ENCODE measurements at regions not wholly inside any gene's neighbourhood (a gene's known extent, or its start where the extent isn't known, plus 50 kb on each side); places are given as distances from the start of the nearest gene placed in this dataset.

DNA sequence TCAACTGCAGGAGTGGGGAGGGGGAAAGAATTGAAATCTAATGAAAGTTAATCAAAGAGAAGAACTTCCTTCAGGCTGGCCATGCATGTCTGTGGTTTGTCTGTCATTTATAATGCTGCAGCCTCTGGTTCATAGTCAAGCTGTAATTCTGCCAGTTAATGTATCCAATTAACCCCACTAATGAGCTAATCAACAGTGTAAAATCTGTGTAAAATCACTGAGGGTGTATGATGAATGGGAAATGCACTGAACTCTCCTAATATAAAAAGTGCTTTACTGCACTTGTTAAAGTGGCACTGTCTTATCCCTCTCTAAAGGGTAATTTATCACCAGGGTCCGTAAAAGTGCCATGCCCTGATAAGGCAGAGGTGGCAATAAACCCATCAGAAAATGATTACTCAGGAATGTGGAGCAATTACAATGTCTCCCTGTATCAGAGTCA, 798.1 kb downstream of the PDHA2 start:
- POLR2A ChIA-PET: interaction anchor here (0.5 kb wide), 1 partner anchor 1140 kb away, joined by 3 read pairs; no protein-coding TSS in a partner anchor
- no peak overlapping the region for H3K4me3 Mint-ChIP-seq
- no peak overlapping the region for H3K27ac Mint-ChIP-seq
- H3K9me3 Mint-ChIP-seq: peaks cover 0 to 16% (median 2%) of the 10 kb centered on the region in 9 donors
- ATAC-seq: no peak
- H3K4me1 Mint-ChIP-seq: no peaks in the 10 kb centered on the region
- no peaks in the 10 kb centered on the region for H3K36me3 Mint-ChIP-seq
- no peak for DNase-seq
- no peaks in the 10 kb centered on the region for H3K27me3 Mint-ChIP-seq

DNA sequence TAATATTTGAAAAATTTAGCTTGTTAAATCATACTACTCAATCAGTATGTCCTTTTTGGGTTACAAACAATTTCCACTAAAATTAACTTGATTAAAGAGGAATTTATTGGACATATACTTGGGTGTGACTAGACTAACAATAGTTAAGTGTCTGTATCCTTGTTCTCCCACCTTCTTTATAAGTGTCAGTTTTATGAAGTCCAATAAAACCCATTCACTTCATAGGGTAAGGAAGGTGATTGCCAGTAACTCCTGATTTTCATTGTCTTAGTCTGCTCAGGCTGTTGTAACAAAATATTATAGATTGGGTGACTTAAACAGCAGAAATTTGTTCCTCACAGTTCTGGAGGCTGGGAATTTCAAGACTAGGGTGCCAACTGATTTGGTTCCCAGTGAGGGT, 800.0 kb downstream of the PDHA2 start:
- ATAC-seq (no peak), DNase-seq (no peak)
- no peaks in the 10 kb centered on the region for H3K36me3 Mint-ChIP-seq
- POLR2A ChIA-PET: no interaction called here
- H3K4me3 Mint-ChIP-seq: no peak overlapping the region
- H3K4me1 Mint-ChIP-seq: no peaks in the 10 kb centered on the region
- peaks cover 0 to 19% (median 2%) of the 10 kb centered on the region in 9 donors for H3K9me3 Mint-ChIP-seq
- no peaks in the 10 kb centered on the region for H3K27me3 Mint-ChIP-seq
- H3K27ac Mint-ChIP-seq: no peak overlapping the region

DNA sequence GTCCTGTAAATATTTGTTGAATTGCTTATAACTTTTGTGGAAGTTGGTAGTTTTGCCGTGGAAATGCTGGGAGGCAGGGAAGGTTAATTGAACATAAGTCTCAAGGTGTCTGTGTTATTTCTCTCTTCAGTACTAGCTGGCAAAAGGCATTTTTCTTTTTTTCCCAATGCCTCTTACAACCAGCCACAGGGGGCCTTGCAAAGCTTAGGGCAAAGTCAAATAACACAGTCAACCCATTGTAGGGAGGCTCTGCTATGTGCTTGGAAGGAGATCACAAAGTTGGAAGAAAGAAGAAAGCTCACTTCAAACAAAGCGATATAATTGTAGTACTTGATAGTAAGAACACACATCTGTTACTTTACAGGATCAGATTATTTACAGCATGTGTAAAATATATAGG, 802.6 kb downstream of the PDHA2 start:
- ATAC-seq: no peak
- Mint-ChIP-seq H3K4me3 (no peak overlapping the region), H3K27me3 (no peaks in the 10 kb centered on the region), H3K9me3 (peaks cover 0 to 24% (median 2%) of the 10 kb centered on the region in 9 donors), H3K4me1 (no peaks in the 10 kb centered on the region), H3K36me3 (no peaks in the 10 kb centered on the region), H3K27ac (no peak overlapping the region)
- POLR2A ChIA-PET: no interaction called here
- no peak for DNase-seq

DNA sequence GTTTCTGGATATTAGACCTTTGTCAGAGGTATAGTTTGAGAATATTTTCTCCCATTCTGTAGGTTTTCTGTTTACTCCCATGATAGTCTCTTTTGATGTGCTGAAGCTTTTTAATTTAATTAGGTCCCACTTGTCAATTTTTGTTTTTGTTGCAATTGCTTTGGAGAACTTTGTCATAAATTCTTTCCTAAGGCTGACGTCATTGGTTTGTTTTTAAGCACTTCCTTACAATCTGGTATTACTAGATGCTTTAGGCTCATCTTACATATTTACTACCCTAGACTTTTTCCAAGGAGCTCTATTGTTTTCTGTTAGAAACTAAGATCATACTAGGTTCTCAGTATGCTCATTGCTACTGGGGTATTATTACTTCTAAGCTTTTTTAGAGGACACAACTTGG, 806.3 kb downstream of the PDHA2 start:
- H3K27ac Mint-ChIP-seq: no peak overlapping the region
- H3K27me3 Mint-ChIP-seq: no peaks in the 10 kb centered on the region
- no peaks in the 10 kb centered on the region for H3K36me3 Mint-ChIP-seq
- H3K9me3 Mint-ChIP-seq: peaks cover 0 to 19% (median 2%) of the 10 kb centered on the region in 9 donors
- no peaks in the 10 kb centered on the region for H3K4me1 Mint-ChIP-seq
- H3K4me3 Mint-ChIP-seq: no peak overlapping the region
- DNase-seq: no peak
- POLR2A ChIA-PET: no interaction called here
- ATAC-seq: no peak

DNA sequence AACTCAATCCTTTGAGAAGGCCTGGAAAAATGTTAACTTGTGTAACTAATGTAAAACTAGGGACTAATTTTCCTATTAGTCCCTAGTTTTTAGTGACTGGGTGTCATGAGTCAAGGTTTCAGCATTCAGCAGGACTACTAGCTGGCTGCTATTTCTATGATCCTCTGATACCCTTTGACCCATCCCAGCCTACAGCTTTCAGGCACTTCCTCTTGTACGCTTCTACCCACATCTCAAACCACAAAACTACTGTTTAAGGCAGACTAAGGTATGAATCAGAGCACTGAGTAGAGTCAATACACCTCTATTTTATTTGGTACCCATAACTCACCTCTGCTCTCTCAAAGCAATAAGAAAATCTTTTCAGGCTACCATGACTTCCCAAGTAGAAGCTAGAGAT, 809.6 kb downstream of the PDHA2 start:
- DNase-seq (no peak), ATAC-seq (no peak)
- POLR2A ChIA-PET: no interaction called here
- Mint-ChIP-seq H3K4me3 (no peak overlapping the region), H3K36me3 (no peaks in the 10 kb centered on the region), H3K27me3 (no peaks in the 10 kb centered on the region), H3K27ac (no peak overlapping the region), H3K4me1 (no peaks in the 10 kb centered on the region), H3K9me3 (peaks cover 0 to 17% (median 3%) of the 10 kb centered on the region in 9 donors)

DNA sequence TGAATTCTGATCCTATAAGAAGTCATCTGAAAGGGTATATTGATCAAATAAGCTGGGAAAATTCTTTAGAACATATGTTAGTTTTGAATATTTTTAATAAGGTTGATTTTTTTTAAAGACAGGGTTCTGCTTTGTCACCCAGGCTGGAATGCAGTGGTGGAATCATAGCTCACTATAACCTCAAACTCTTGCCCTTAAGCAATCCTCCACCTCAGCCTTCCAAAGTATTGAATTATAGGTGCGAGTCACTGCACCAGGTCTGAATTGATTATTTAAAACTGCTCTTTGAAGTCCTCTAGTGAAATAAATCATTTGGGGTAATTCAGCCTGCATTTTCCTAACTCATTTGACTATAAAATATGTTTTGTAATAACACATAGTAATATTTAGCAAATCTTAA, 812.3 kb downstream of the PDHA2 start:
- peaks cover 0 to 5% (median 2%) of the 10 kb centered on the region in 9 donors for H3K9me3 Mint-ChIP-seq
- POLR2A ChIA-PET: no interaction called here
- no peak for ATAC-seq
- no peak for DNase-seq
- H3K27me3 Mint-ChIP-seq: no peaks in the 10 kb centered on the region
- no peaks in the 10 kb centered on the region for H3K36me3 Mint-ChIP-seq
- H3K27ac Mint-ChIP-seq: no peak overlapping the region
- H3K4me1 Mint-ChIP-seq: no peaks in the 10 kb centered on the region
- no peak overlapping the region for H3K4me3 Mint-ChIP-seq

DNA sequence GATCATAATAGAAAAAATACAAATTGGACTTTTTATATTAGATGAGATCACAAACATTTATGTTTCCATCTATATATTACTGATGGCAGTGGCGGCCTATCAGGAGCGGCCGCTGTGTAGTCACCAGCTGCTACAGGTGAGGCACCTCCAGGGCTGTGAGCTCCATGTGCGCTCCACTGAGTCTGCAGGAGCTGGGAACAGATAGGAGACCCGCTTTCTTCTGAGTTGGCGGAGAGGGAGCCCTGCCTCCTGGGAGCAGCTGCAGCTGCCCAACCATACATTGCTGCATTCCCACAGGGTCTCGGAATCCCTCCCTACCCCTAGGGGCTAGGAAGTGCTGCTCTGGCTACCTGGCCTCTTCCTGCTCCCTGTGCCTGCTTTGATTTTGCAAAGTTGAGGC, 812.9 kb downstream of the PDHA2 start:
- Mint-ChIP-seq H3K9me3 (peaks cover 0 to 3% (median 0%) of the 10 kb centered on the region in 9 donors), H3K36me3 (no peaks in the 10 kb centered on the region), H3K27ac (no peak overlapping the region), H3K4me3 (no peak overlapping the region), H3K4me1 (no peaks in the 10 kb centered on the region), H3K27me3 (no peaks in the 10 kb centered on the region)
- POLR2A ChIA-PET: no interaction called here
- no peak for DNase-seq
- no peak for ATAC-seq

DNA sequence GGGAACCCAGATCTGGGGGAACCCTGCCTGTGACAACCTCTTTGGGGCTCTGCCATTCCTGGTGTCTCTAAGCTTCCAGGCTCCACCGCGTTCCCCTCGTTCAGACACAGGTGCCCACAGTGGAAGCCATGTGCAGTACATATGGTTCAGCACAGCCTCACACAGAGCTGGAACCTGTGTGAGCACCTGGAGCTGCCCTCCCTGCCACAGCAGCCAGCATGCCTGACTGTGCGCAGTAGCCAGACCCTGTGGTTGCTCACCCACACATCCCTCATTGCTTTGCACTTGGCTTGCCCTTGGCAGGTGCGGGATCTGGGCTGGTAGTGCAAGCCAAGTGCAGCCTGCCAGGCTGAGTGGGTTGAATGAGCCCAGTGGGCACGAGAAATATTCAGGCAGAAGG, 814.2 kb downstream of the PDHA2 start:
- no peaks in the 10 kb centered on the region for H3K36me3 Mint-ChIP-seq
- H3K27ac Mint-ChIP-seq: no peak overlapping the region

DNA sequence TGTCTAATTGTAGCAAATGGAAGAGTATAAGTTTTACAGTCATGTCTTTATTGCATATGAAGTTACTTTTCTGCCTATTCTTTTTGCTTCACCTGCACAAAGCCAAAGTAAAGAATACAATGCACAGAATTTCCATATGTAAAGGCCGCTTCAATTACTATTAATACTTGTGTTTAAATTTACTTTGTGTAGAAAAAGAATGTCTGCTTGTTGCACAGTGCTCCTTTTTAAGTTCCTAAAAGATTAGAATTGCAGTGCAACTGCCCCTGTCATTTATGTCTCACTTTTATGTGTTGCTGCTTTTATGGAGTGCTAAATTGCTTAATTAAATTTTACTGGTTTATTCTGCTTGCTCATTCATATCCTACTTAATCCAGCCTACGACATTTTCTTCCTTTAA, 830.5 kb downstream of the PDHA2 start:
- Mint-ChIP-seq H3K9me3 (peaks cover 0 to 18% (median 10%) of the 10 kb centered on the region in 9 donors), H3K27ac (no peak overlapping the region), H3K4me3 (no peak overlapping the region), H3K4me1 (no peaks in the 10 kb centered on the region), H3K27me3 (no peaks in the 10 kb centered on the region), H3K36me3 (no peaks in the 10 kb centered on the region)
- no peak for DNase-seq
- no peak for ATAC-seq
- POLR2A ChIA-PET: no interaction called here

More for the DNA sequence above, 814.2 kb downstream of the PDHA2 start:
- POLR2A ChIA-PET: no interaction called here
- ATAC-seq (no peak), DNase-seq (no peak)
- H3K27me3 Mint-ChIP-seq: no peaks in the 10 kb centered on the region
- H3K4me1 Mint-ChIP-seq: no peaks in the 10 kb centered on the region
- H3K4me3 Mint-ChIP-seq: no peak overlapping the region
- peaks cover 0 to 4% (median 0%) of the 10 kb centered on the region in 9 donors for H3K9me3 Mint-ChIP-seq

DNA sequence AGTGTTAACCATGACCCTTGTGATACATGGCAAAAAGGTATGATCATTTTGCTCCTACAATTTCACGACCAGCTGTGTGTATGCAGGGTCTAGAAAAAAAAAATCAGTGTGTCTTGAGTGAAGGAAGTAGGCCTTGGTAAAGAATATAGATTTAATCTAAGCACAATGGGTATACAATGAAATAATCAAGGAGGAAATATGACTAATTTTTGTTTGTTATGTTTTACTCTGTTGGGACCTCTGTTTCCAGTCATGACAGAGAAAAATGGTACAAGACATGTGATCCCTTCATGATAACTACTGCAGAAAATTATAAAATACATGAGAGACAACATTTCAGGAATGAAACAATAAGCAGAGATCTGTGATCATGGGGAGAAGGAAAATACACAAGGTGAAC, 835.5 kb downstream of the PDHA2 start:
- Mint-ChIP-seq H3K27ac (no peak overlapping the region), H3K9me3 (peaks cover 0 to 20% (median 7%) of the 10 kb centered on the region in 9 donors), H3K36me3 (peaks cover 0 to 1% (median 0%) of the 10 kb centered on the region in 3 donors), H3K27me3 (no peaks in the 10 kb centered on the region), H3K4me1 (no peaks in the 10 kb centered on the region), H3K4me3 (no peak overlapping the region)
- no peak for ATAC-seq
- POLR2A ChIA-PET: no interaction called here
- DNase-seq: no peak

DNA sequence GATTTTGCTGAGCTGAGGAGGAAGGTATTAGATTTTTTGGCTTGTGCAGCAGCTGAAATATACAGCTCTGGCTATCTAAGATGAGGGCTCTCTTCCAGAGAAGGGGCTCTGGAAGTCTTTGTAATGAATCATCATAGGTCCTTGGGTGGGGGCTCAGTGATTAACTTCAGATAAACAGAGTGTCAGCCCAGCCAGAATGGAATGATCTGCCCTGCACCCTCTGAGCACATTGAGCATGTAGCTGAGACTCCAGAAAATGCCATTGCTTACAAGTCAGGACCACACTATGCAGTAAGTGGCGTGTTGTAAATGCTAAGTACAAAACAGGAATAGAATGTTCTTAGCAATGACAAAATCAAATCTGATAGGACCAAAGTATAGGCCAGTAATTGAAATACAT, 836.0 kb downstream of the PDHA2 start:
- peaks cover 0 to 1% (median 0%) of the 10 kb centered on the region in 3 donors for H3K36me3 Mint-ChIP-seq
- H3K4me1 Mint-ChIP-seq: no peaks in the 10 kb centered on the region
- H3K9me3 Mint-ChIP-seq: peaks cover 0 to 20% (median 7%) of the 10 kb centered on the region in 9 donors

DNA sequence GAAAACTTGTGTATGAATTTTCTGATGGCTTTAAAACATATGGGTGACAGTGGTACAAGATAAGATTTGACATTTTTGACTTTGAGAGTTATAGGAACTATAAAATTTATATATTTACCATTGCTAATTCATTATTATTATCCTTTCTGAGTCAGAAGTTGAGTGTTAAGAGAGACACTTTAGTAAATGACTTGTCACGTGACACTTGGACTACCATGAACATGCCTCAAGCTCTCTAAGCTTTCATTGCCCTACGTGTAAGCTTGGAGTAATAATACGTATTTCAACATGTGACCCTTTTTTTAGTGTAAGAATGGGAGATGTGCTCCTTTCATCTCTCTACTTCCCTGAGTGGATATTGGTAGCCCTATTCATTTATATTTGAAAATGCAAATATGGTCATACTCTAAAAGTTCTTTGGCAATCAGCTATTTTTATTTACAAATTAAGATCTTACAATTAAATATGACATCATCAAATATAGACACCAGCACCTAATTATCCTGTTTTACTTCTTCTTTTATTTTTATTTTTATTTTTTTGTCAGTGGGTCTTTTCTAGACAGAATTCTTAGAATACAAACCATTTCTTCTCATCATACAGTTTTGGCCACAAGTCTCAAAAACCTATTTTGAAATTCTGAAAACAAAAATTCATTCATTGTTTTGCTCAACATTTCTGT, 837.0 kb downstream of the PDHA2 start:
- H3K36me3 Mint-ChIP-seq: peaks cover 0 to 1% (median 0%) of the 10 kb centered on the region in 3 donors
- POLR2A ChIA-PET: no interaction called here
- no peaks in the 10 kb centered on the region for H3K27me3 Mint-ChIP-seq
- peaks cover 0 to 16% (median 7%) of the 10 kb centered on the region in 9 donors for H3K9me3 Mint-ChIP-seq
- ATAC-seq (no peak), DNase-seq (no peak)
- H3K4me1 Mint-ChIP-seq: no peaks in the 10 kb centered on the region
- H3K27ac Mint-ChIP-seq: no peak overlapping the region
- H3K4me3 Mint-ChIP-seq: no peak overlapping the region

More for the DNA sequence above, 836.0 kb downstream of the PDHA2 start:
- no peak for ATAC-seq
- no peaks in the 10 kb centered on the region for H3K27me3 Mint-ChIP-seq
- POLR2A ChIA-PET: no interaction called here
- H3K4me3 Mint-ChIP-seq: no peak overlapping the region
- no peak for DNase-seq
- no peak overlapping the region for H3K27ac Mint-ChIP-seq

DNA sequence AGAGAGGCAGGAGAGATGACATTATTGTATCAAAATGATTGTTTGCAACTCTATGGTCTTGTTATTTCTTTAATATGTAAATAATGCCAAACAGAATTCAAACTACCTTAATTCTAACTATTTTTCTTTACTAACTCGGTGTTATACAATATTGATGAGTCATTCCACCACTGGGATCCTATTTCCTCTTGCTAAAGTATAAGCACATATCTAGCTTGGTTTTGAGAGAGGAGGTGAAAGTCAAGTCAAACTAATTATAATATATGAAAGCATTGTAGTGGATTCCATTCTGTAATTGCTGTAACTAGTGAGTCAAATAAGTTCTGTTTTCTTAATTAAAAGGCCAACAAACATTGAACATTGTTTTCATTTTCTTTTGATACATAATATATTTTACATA, 837.6 kb downstream of the PDHA2 start:
- no peak for DNase-seq
- Mint-ChIP-seq H3K36me3 (peaks cover 0 to 1% (median 0%) of the 10 kb centered on the region in 3 donors), H3K27ac (no peak overlapping the region), H3K4me3 (no peak overlapping the region), H3K9me3 (peaks cover 0 to 16% (median 7%) of the 10 kb centered on the region in 9 donors), H3K27me3 (no peaks in the 10 kb centered on the region), H3K4me1 (no peaks in the 10 kb centered on the region)
- no peak for ATAC-seq
- POLR2A ChIA-PET: no interaction called here

DNA sequence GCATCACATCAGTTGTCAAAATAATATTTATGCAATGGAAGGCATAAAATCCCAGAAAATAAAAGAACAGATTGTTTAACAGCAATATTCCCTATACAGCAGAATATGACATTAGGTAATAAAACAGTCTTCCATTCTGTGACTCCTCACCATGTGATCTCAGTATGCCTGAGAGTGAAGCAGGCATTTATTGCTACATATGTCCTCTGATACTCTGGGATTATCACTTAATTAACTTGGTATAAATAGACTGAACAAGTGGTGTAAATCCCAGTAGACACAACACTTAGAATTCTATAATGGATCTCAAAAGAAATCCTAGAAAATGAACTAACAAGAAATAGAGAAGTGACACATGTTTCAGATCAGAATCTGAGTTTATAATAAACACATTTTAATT, 841.3 kb downstream of the PDHA2 start:
- no peak overlapping the region for H3K27ac Mint-ChIP-seq
- no peaks in the 10 kb centered on the region for H3K4me1 Mint-ChIP-seq
- ATAC-seq (no peak), DNase-seq (no peak)
- peaks cover 0 to 10% (median 3%) of the 10 kb centered on the region in 9 donors for H3K9me3 Mint-ChIP-seq
- no peaks in the 10 kb centered on the region for H3K27me3 Mint-ChIP-seq
- H3K4me3 Mint-ChIP-seq: no peak overlapping the region
- POLR2A ChIA-PET: no interaction called here
- H3K36me3 Mint-ChIP-seq: peaks cover 0 to 1% (median 0%) of the 10 kb centered on the region in 3 donors

All from naive thymus-derived CD8-positive, alpha-beta T cell (primary cell).